ENCODE measurements at regions not wholly inside any gene's neighbourhood (a gene's known extent, or its start where the extent isn't known, plus 50 kb on each side); places are given as distances from the start of the nearest gene placed in this dataset.

- TF ChIP-seq CTCF (IDR thresholded peaks at IDR 0.05; ENCODE audit: insufficient read depth, low read length, poor library complexity, severe bottlenecking) (no peak), EZH2phosphoT487 (conservative IDR thresholded peaks at IDR 0.05; ENCODE audit: low read length) (no peak)
These were observed 403.3 kb upstream of the FANCL start for GRCh38 chr2:58644451-58644850.
